Calu3 (cell line): ENCODE measurements at regions not wholly inside any gene's neighbourhood (a gene's known extent, or its start where the extent isn't known, plus 50 kb on each side); places are given as distances from the start of the nearest gene placed in this dataset.
"Not testable (repeated sequence)": the region's sequence is repeated elsewhere in the genome, so short reads cannot be mapped to it uniquely, and the experiment has no call there.

ENCODE experiments used
- BruUV-seq: library from RNA; stranded (reverse); fragments of 400-500 nt; replicated peaks from 2 replicates; lab custom pipeline; 2021; lab: Mats Ljungman, UMichigan
- CTCF ChIA-PET: fragments of 300-600 bp; sonication (Branson Sonifier 250); formaldehyde crosslinking; loops from one replicate; lab custom pipeline; 2022; ENCODE audit warnings: antibody characterized with exemption; lab: Charles Lee
- DNase-seq: peaks from one replicate; pipeline ENCODE4 v3.0.0; 2022
- H3K27ac Mint-ChIP-seq: one replicate; pipeline ENCODE4 v1.8.0; 2022; ENCODE audit warnings: mixed read lengths; ENCODE audit not compliant: unreplicated experiment
- H3K27me3 Mint-ChIP-seq: one replicate; pipeline ENCODE4 v1.8.0; 2022; ENCODE audit warnings: mixed read lengths; ENCODE audit not compliant: unreplicated experiment
- H3K36me3 Mint-ChIP-seq: one replicate; pipeline ENCODE4 v1.8.0; 2022; ENCODE audit warnings: mild to moderate bottlenecking, moderate library complexity, mixed read lengths; ENCODE audit not compliant: insufficient read depth, unreplicated experiment
- H3K4me1 Mint-ChIP-seq: one replicate; pipeline ENCODE4 v1.8.0; 2022; ENCODE audit warnings: mild to moderate bottlenecking, low read depth, mixed read lengths; ENCODE audit not compliant: unreplicated experiment
- H3K4me3 Mint-ChIP-seq: one replicate; pipeline ENCODE4 v1.8.0; 2022; ENCODE audit warnings: mild to moderate bottlenecking, low read depth, moderate library complexity, mixed read lengths; ENCODE audit not compliant: unreplicated experiment
- H3K9me3 Mint-ChIP-seq: one replicate; pipeline ENCODE4 v1.8.0; 2022; ENCODE audit warnings: low read depth, mixed read lengths; ENCODE audit not compliant: unreplicated experiment
- intact Hi-C: fragments of 100-400 bp; cut with micrococcal nuclease; formaldehyde crosslinking; loops from one replicate; pipeline ENCODE4 v1.10.0; 2022; ENCODE audit not compliant: unreplicated experiment
- TF ChIP-seq, protein P1 (sequence below): fragments of 200-600 bp; IDR thresholded peaks from one replicate; pipeline ENCODE4 v1.8.0; 2022; ENCODE audit warnings: antibody characterized with exemption; ENCODE audit not compliant: unreplicated experiment

DNA sequence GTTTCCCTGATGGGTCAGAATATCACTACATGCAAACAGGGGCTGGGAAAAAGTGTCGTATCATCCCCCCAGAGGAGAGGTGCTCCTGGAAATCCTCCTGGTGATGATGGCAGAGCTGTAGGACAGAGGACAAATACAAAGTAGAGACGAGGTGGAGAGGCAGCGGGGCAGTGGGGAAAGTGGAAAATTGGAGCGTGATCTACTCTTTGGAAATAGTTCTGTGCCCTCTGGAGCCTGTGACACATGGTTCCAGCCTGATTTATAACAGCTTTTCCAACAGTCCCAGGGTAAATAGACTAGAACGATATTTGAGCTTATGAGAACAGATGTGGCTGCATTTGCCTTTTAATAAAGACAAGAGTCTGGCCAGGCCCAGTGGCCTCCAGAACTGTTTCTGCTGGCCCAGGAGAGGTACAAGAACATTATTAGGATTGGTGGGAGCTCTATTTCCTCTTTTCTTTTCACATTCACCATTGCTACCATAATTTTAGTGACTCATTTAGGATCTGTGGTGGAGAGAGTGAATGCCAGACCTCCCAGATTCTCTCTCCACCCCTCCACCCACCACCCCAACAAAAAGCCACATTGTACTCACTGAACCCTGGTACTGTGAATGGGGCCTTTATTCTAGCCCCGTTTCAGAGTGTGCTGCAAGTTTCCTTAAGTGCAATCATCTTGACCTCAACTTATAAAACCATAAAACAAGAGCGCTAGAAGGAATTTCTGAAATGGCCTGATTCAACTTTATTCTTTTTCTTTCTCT lies 78.3 kb downstream of the BTBD3 start:
- intact Hi-C loops: no loop called here
- H3K4me1 Mint-ChIP-seq: peaks cover 21% of the 10 kb centered on the region
- BruUV-seq: no TSS peak
- CTCF ChIA-PET: interaction anchor here (2.5 kb wide), 1 partner anchor 16 kb away, joined by 13 read pairs; no protein-coding TSS in a partner anchor
- peak overlapping the region; percentile 92 for H3K27ac Mint-ChIP-seq
- peak; percentile 60 for DNase-seq
- no peaks in the 10 kb centered on the region for H3K27me3 Mint-ChIP-seq
- H3K9me3 Mint-ChIP-seq: no peaks in the 10 kb centered on the region
- TF ChIP-seq, protein P1, sequence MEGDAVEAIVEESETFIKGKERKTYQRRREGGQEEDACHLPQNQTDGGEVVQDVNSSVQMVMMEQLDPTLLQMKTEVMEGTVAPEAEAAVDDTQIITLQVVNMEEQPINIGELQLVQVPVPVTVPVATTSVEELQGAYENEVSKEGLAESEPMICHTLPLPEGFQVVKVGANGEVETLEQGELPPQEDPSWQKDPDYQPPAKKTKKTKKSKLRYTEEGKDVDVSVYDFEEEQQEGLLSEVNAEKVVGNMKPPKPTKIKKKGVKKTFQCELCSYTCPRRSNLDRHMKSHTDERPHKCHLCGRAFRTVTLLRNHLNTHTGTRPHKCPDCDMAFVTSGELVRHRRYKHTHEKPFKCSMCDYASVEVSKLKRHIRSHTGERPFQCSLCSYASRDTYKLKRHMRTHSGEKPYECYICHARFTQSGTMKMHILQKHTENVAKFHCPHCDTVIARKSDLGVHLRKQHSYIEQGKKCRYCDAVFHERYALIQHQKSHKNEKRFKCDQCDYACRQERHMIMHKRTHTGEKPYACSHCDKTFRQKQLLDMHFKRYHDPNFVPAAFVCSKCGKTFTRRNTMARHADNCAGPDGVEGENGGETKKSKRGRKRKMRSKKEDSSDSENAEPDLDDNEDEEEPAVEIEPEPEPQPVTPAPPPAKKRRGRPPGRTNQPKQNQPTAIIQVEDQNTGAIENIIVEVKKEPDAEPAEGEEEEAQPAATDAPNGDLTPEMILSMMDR: no peak
- no peaks in the 10 kb centered on the region for H3K36me3 Mint-ChIP-seq
- H3K4me3 Mint-ChIP-seq: no peak overlapping the region

DNA sequence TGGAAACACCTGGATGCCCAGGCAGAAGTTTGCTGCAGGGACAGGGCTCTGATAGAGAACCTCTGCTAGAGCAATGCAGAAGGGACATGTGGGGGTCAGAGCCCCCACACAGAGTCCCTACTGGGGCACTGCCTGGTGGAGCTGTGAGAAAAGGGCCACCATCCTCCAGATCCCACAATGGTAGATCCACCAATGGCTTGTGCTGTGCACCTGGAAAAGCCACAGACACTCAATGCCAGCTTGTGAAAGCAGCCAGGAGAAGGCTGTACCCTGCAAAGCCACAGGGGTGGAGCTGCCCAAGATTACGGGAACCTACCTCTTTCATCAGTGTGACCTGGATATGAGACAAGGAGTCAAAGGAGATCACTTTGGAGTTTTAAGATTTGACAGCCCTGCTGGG lies 87.1 kb downstream of the BTBD3 start:
- CTCF ChIA-PET, H3K36me3 Mint-ChIP-seq, H3K4me3 Mint-ChIP-seq, H3K4me1 Mint-ChIP-seq, H3K27ac Mint-ChIP-seq, BruUV-seq, H3K9me3 Mint-ChIP-seq, DNase-seq, H3K27me3 Mint-ChIP-seq, intact Hi-C loops: not testable (repeated sequence)

DNA sequence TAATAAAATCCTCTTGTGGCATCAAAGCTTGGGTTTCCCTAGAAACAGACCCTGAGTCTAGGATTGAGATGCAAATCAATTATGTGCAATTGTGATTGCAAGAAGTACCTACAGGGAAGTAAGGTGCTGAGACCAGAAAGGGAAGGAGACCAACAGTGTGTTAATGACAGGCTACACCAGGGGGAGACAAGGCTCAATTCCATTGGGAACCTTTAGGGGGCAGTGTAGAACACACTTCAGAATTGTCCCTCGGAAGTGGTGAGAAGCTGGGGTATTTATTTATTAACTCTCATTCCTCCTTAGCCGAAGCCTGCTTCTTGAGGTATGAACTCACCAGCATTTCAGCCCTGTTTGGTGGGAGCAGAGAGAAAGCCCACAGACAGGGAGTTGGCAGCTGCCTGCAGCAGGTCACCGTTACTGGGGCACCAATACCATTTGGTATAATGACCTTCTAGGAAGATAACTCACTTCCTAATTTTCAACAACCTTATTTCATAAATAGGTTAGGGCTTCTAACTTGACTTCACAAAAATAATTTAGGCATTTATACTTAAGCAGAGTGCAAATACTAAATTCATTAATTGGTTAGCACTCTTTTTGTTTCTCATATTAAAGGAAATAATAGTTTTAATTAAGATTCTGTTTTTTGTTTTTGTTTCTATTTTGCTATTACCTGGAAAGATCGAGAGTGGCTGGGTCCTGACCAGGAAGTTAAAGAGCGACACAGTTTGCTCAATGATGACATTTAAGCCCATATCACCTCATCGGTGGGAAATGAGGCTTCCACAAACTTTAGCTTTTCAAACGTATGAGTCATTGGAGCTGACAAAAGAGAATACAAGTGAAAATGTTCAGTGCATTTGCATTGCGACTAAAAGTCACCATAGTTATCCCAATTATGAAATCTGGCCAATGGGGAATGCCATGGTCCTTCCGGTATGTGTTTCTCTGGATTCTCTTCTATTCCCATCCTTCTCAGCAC lies 94.8 kb downstream of the BTBD3 start:
- intact Hi-C loops: loop anchor here (1.0 to 10.0 kb wide), 4 partner anchors 101 to 336 kb away; no protein-coding TSS in a partner anchor

DNA sequence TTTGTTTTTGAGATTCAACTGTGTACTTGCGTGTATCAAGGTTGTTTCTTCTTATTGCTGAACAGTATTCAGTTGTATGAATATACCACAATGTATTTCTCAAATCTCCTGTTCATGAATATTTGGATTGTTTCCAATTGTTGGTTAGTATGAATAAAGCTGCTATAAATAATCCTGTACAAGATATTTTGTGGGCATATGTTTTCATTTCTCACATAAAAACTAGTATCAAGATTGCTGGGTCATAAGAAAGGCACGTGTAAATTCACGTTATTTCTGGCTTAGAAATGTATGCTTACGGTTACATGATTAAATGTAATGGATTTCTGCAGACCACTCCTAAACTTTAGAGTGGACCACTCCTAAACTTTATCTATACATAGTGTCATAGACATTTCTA lies 96.6 kb downstream of the BTBD3 start:
- Mint-ChIP-seq H3K9me3 (no peaks in the 10 kb centered on the region), H3K4me3 (no peak overlapping the region), H3K36me3 (no peaks in the 10 kb centered on the region), H3K4me1 (no peaks in the 10 kb centered on the region), H3K27me3 (no peaks in the 10 kb centered on the region), H3K27ac (no peak overlapping the region)
- DNase-seq: no peak
- no TSS peak for BruUV-seq
- intact Hi-C loops: loop anchor here (5.0 to 10.0 kb wide), 2 partner anchors 161 to 273 kb away; no protein-coding TSS in a partner anchor
- TF ChIP-seq, protein P1: no peak
- CTCF ChIA-PET: no interaction called here

More for the DNA sequence above, 94.8 kb downstream of the BTBD3 start:
- Mint-ChIP-seq H3K4me1 (no peaks in the 10 kb centered on the region), H3K27me3 (no peaks in the 10 kb centered on the region), H3K36me3 (no peaks in the 10 kb centered on the region), H3K27ac (no peak overlapping the region), H3K9me3 (no peaks in the 10 kb centered on the region), H3K4me3 (no peak overlapping the region)
- TF ChIP-seq, protein P1: peak; percentile 85
- CTCF ChIA-PET: interaction anchor here (0.6 to 1.8 kb wide), 8 partner anchors 16 to 382 kb away, joined by 3 to 13 read pairs (median 6); no protein-coding TSS in a partner anchor
- DNase-seq: peak; percentile 69
- no TSS peak for BruUV-seq
